GM21529 (cell line): ENCODE measurements at regions not wholly inside any gene's neighbourhood (a gene's known extent, or its start where the extent isn't known, plus 50 kb on each side); places are given as distances from the start of the nearest gene placed in this dataset.
"Not testable (repeated sequence)": the region's sequence is repeated elsewhere in the genome, so short reads cannot be mapped to it uniquely, and the experiment has no call there.

Experiments used
- ATAC-seq: cut with Tn5 transposase; IDR thresholded peaks from one replicate; pipeline ENCODE4 v1.9.1; 2021; ENCODE audit not compliant: unreplicated experiment

GRCh38 chr1:843946-844345, 79.8 kb upstream of the SAMD11 start:
- ATAC-seq, result not testable (repeated sequence)

GRCh38 chr1:844472-845026, 79.2 kb upstream of the SAMD11 start:
- ATAC-seq, result no peak

- ATAC-seq, result not testable (repeated sequence)
Measured at GRCh38 chr1:845641-846040, 78.1 kb upstream of the SAMD11 start.

- ATAC-seq, result not testable (repeated sequence)
Measured at GRCh38 chr1:849873-850272, 73.8 kb upstream of the SAMD11 start.

- ATAC-seq, result not testable (repeated sequence)
Measured at GRCh38 chr1:850318-850717, 73.4 kb upstream of the SAMD11 start.

- ATAC-seq, result not testable (repeated sequence)
Measured at GRCh38 chr1:851398-851797, 72.3 kb upstream of the SAMD11 start.

- not testable (repeated sequence) for ATAC-seq
Measured at GRCh38 chr1:851841-852240, 71.9 kb upstream of the SAMD11 start.

GRCh38 chr1:855202-855981, 68.3 kb upstream of the SAMD11 start:
- not testable (repeated sequence) for ATAC-seq

GRCh38 chr1:856541-857057, 67.1 kb upstream of the SAMD11 start:
- not testable (repeated sequence) for ATAC-seq

- not testable (repeated sequence) for ATAC-seq
Measured at GRCh38 chr1:857926-858648, 65.6 kb upstream of the SAMD11 start.

- not testable (repeated sequence) for ATAC-seq
Measured at GRCh38 chr1:858649-859041, 65.1 kb upstream of the SAMD11 start.

- ATAC-seq, result not testable (repeated sequence)
Measured at GRCh38 chr1:860941-861340, 62.8 kb upstream of the SAMD11 start.

- no peak for ATAC-seq
Measured at GRCh38 chr1:861714-862113, 62.0 kb upstream of the SAMD11 start.

- not testable (repeated sequence) for ATAC-seq
Measured at GRCh38 chr1:862601-863000, 61.1 kb upstream of the SAMD11 start.

GRCh38 chr1:865633-866032, 58.1 kb upstream of the SAMD11 start:
- not testable (repeated sequence) for ATAC-seq

GRCh38 chr1:866095-866494, 57.6 kb upstream of the SAMD11 start:
- ATAC-seq, result no peak

- ATAC-seq, result not testable (repeated sequence)
Measured at GRCh38 chr1:866631-867299, 57.0 kb upstream of the SAMD11 start.

- ATAC-seq, result not testable (repeated sequence)
Measured at GRCh38 chr1:867550-867949, 56.2 kb upstream of the SAMD11 start.

- ATAC-seq, result no peak
Measured at GRCh38 chr1:869499-870244, 54.1 kb upstream of the SAMD11 start.
